ENCODE measurements at regions not wholly inside any gene's neighbourhood (a gene's known extent, or its start where the extent isn't known, plus 50 kb on each side); places are given as distances from the start of the nearest gene placed in this dataset.

GRCh38 chr13:68808456-68808855, 1299.2 kb upstream of the ATXN8OS start (continued):
- TF ChIP-seq RXRA (IDR thresholded peaks at IDR 0.05; ENCODE audit: borderline replicate concordance, low read depth) (no peak), CTCF (IDR thresholded peaks at IDR 0.05) (no peak), JUND (IDR thresholded peaks at IDR 0.05) (no peak), SMC3 (IDR thresholded peaks at IDR 0.05; ENCODE audit: low read depth, low read length) (no peak), RCOR1 (IDR thresholded peaks at IDR 0.05; ENCODE audit: low read length) (no peak), YY1 (IDR thresholded peaks at IDR 0.05; ENCODE audit: low read depth) (no peak), PBX3 (IDR thresholded peaks at IDR 0.05) (no peak), ELF1 (IDR thresholded peaks at IDR 0.05) (no peak), GABPA (IDR thresholded peaks at IDR 0.05; ENCODE audit: low read depth) (no peak)

- Histone ChIP-seq H3K4me3 (ENCODE audit: low read depth in 2 of 2, low read length in 1 of 2) (no peak overlapping the region), H3K9me2 (no peaks in the 10 kb centered on the region), H3K4me1 (ENCODE audit: control insufficient read depth in 1 of 2, insufficient read depth in 2 of 2, low read depth in 1 of 2, low read length in 1 of 2) (no peaks in the 10 kb centered on the region), H3K27me3 (ENCODE audit: insufficient read depth) (no peaks in the 10 kb centered on the region), H4K20me1 (ENCODE audit: insufficient read depth) (no peaks in the 10 kb centered on the region), H2AFZ (ENCODE audit: low read depth) (no peak overlapping the region), H3K79me2 (ENCODE audit: insufficient read depth) (no peaks in the 10 kb centered on the region), H3K36me3 (replicated peaks in 1 of 2; ENCODE audit: control insufficient read depth in 1 of 2, insufficient read depth in 2 of 2, low read length in 1 of 2) (no peaks in the 10 kb centered on the region), H3K4me2 (no peak overlapping the region), H3K9ac (no peak overlapping the region), H3K27ac (ENCODE audit: low read depth in 2 of 2, low read length in 1 of 2) (no peak overlapping the region), H3K9me3 (no peaks in the 10 kb centered on the region), H3F3A (replicated peaks; ENCODE audit: insufficient read depth) (no peaks in the 10 kb centered on the region)
- no peak for TF ChIP-seq CTCF (IDR thresholded peaks at IDR 0.05)
- TF ChIP-seq FOXJ3 (CRISPR knock-in tag; IDR thresholded peaks at IDR 0.05) = no peak
- no peak for TF ChIP-seq RFX5 (IDR thresholded peaks at IDR 0.05; ENCODE audit: low read length)
- no peak for TF ChIP-seq JUND (IDR thresholded peaks at IDR 0.05)
- no peak for TF ChIP-seq ELF1 (IDR thresholded peaks at IDR 0.05)
- no peak for TF ChIP-seq CHD2 (IDR thresholded peaks at IDR 0.05; ENCODE audit: low read length, partially characterized antibody)
- no peak for TF ChIP-seq TEAD4 (IDR thresholded peaks at IDR 0.05; ENCODE audit: borderline replicate concordance, insufficient read depth)
- no peak for TF ChIP-seq TCF12 (IDR thresholded peaks at IDR 0.05)
- no peak for TF ChIP-seq MXI1 (IDR thresholded peaks at IDR 0.05; ENCODE audit: low read depth, low read length)
- no peak for TF ChIP-seq GATA2 (CRISPR knock-in tag; IDR thresholded peaks at IDR 0.05)
- TF ChIP-seq FOXM1 (IDR thresholded peaks at IDR 0.05; ENCODE audit: low read depth) = no peak
- TF ChIP-seq RXRA (IDR thresholded peaks at IDR 0.05; ENCODE audit: borderline replicate concordance, low read depth) = no peak
- TF ChIP-seq RAD21 (IDR thresholded peaks at IDR 0.05; ENCODE audit: low read length) = no peak
- no peak for TF ChIP-seq IRF3 (IDR thresholded peaks at IDR 0.05; ENCODE audit: low read depth, low read length)
- no peak for TF ChIP-seq SMC3 (IDR thresholded peaks at IDR 0.05; ENCODE audit: low read depth, low read length)
- no peak for TF ChIP-seq NRF1 (IDR thresholded peaks at IDR 0.05; ENCODE audit: low read depth, low read length)
- 31% methylated on average over 2 of the region's 2 CpGs for whole genome bisulfite sequencing (ENCODE audit: low lambda C conversion rate)
- ChIA-PET CTCF (no interaction called here), POLR2A (no interaction called here)
- DNase-seq = no peak
Observed at GRCh38 chr13:68806125-68806524, 1301.5 kb upstream of the ATXN8OS start.

Measured in SK-N-SH (cell line).